Ovary (tissue), 3 donors: ENCODE measurements at regions not wholly inside any gene's neighbourhood (a gene's known extent, or its start where the extent isn't known, plus 50 kb on each side); places are given as distances from the start of the nearest gene placed in this dataset.

ENCODE experiments used
- EP300 ChIP-seq: sonication (generic); formaldehyde crosslinking; IDR thresholded peaks from one replicate; pipeline ENCODE4 v1.6.1; 2017; ENCODE audit warnings: antibody characterized with exemption
- POLR2A ChIP-seq: fragments of 450-650 bp; IDR thresholded peaks from one replicate; pipeline ENCODE4 v1.6.1; 2017; ENCODE audit warnings: antibody characterized with exemption, mild to moderate bottlenecking, moderate library complexity
- TF ChIP-seq, protein P1 (sequence below), 3 donors: fragments of 450-650 bp in 2 of 3; fragments of 200-600 bp in 1 of 3; IDR thresholded peaks; one replicate each; pipeline versions ENCODE4 v1.5.1 to v1.8.0; 2016 to 2022; ENCODE audit warnings: antibody characterized with exemption in 3 of 3, mild to moderate bottlenecking in 1 of 3
- donor health status: DM: no; HTN: no; CAD: no.

DNA sequence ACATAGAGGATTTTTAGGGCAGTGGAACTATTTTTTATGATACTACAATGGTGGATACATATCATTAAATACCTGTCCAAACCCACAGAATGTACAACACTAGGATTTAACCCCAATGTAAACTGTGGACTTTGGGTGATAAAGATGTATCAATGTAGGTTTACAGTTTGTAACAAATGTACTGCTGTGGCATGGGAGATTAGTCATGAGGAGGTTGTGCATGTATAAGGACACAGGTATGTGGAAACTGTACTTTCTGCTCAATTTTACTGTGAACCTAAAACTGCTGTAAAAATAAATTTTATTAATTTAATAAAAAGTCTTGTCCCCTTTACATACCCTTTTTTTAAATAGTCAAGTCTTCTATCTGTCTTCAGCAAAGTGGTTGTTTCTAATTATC is 322.5 kb upstream of the EPHA3 start:
- TF ChIP-seq, protein P1, sequence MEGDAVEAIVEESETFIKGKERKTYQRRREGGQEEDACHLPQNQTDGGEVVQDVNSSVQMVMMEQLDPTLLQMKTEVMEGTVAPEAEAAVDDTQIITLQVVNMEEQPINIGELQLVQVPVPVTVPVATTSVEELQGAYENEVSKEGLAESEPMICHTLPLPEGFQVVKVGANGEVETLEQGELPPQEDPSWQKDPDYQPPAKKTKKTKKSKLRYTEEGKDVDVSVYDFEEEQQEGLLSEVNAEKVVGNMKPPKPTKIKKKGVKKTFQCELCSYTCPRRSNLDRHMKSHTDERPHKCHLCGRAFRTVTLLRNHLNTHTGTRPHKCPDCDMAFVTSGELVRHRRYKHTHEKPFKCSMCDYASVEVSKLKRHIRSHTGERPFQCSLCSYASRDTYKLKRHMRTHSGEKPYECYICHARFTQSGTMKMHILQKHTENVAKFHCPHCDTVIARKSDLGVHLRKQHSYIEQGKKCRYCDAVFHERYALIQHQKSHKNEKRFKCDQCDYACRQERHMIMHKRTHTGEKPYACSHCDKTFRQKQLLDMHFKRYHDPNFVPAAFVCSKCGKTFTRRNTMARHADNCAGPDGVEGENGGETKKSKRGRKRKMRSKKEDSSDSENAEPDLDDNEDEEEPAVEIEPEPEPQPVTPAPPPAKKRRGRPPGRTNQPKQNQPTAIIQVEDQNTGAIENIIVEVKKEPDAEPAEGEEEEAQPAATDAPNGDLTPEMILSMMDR (IDR thresholded peaks at IDR 0.05), result no peak
- TF ChIP-seq POLR2A (no peak), EP300 (no peak)
